GM18517 (cell line): ENCODE measurements at regions not wholly inside any gene's neighbourhood (a gene's known extent, or its start where the extent isn't known, plus 50 kb on each side); places are given as distances from the start of the nearest gene placed in this dataset.

Experiments
- ATAC-seq: cut with Tn5 transposase; IDR thresholded peaks from one replicate; pipeline ENCODE4 v1.9.1; 2021; ENCODE audit warnings: mild to moderate bottlenecking, moderate library complexity; ENCODE audit not compliant: unreplicated experiment

DNA sequence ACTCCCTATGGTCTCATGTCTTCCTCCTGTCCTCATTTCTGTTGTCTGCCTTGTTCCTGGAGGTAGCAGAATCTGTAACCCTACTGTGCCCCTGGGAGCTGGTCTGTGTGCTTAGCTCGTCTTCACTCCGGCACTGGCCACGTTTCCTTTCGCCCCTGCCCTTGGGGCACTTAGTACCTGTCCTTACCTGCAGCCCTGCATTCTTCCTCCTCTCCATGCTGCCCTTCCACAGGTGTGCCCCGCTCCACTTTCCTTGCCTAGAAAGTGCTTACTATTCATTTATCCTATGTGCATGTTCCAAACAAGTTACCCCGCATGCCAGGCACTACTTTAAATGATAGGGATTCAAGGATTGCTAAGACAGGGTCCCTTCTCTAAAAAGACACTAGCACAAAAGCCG lies 199.9 kb upstream of the ZMIZ1 start:
- no peak for ATAC-seq

DNA sequence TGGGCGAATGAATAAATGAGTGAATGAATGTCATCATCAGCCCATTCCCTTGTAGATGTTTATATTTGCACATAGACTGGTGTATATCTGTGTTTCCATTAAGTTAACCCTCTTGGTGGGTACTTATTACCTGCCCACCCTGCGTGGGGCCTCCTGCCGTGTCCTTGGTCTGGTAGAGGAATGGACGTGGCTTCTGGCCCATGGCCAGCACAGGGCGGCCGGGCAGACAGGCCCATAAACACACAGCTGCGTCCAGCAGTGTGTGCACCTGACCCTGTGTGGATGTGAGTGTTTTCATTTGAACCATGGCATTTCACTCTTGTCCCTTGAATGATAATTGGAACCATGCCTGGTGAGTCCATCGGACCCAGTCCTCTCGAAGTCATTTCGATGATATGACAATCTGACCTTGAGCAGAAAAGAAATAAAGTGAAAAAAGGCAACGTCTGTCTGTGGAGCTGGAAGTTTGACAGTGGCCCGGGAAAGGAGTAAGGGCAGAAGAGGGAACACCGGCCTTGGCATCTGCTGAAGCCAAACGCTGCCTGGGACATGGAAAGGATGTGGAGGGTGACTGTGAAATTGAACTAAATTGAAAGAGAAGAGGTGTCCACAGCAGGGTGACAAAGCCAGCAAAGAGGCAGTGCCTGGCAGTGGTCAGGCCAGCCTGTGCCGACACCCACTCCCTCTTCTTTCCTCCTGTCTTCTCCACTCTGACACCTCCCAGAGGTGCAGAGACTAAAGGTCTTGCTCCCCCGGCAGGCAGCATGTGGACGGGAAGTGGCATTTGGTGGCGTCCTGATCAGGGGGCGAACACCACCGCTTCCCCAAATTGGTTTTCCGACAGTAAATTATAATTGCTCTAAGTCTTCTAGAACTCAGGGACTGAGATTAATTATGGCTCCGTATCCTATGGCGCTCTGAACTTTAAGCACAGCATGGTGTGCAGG lies 199.0 kb upstream of the ZMIZ1 start:
- ATAC-seq, result no peak

DNA sequence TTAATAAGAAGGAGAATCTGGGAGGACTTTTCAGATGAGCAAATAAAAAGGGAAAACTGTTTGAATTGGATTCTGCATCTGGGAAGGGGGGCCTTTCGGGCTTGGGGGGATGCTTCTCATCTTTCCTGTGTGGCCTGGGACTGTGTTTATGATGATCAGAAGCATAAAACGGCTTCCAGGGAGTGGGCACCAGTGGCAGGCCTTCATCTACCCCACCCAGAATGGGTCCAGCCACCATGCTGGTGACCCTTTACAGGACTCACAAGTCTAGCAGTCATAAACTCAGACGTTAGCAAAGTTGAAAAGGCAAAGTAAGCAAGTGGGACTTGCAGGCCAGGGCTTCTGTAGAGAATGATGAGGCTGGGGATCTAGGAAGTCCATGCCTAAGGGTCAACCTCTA lies 198.3 kb upstream of the ZMIZ1 start:
- ATAC-seq, result no peak

DNA sequence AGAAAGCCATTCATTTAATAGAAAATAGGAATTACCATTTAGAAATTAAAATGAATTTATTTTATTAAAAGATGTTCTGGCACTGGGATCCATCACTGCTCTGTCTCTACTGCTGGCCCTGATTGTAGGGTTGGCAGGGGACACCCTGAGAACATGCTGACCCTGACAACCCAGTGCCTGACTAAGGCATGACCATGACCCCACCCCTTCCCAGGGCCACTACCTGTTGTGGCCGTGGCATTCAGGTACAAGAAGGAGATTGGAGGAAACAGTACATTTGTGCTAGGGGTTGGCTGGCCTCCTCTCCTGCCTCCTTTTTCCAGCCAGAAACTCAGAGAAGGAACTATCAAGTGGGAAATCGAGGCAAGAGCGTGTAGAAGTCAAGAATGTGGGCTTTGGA lies 197.0 kb upstream of the ZMIZ1 start:
- no peak for ATAC-seq

DNA sequence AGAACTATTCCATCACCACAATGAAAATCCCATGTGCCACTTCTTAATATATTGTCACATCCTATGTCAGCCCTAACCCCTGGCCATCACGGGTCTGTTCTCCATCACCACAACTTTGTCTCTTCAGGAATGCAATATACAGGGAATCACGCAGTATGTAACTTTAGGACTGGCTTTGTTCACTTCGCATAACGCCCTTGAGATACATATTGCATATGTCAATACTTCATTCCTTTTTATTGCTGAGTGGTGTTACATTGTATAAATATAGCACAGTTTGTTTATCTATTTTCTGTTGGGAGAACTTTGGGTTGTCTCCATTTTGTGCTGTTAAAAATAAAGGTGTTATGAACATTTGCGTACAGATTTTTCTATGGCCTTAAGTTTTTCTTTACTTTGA lies 195.4 kb upstream of the ZMIZ1 start:
- no peak for ATAC-seq

DNA sequence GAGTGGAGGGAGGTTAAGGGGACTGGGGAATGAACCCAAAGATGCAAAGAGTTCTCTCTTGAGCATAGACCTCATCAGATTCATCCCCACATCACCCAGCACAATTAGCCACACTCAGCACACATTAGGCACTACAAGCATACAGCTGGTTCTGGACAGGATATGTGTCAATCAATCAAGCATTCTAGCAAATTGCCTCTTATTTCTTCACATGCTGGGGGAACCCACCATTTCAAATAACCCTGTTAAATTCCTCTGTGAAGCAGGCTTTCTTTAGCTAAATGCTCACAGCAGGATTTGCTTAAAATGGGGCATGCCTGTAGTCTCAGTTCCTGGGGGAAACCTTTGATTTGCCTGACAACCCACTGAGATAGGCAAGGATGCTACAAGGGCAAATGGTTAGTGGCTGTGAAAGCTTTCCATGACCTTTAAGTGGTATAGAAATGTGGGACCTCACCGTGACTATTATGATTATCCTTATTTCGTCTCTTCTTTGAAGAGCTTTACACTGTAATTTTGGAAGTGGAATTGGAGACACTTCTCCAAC lies 193.4 kb upstream of the ZMIZ1 start:
- no peak for ATAC-seq

DNA sequence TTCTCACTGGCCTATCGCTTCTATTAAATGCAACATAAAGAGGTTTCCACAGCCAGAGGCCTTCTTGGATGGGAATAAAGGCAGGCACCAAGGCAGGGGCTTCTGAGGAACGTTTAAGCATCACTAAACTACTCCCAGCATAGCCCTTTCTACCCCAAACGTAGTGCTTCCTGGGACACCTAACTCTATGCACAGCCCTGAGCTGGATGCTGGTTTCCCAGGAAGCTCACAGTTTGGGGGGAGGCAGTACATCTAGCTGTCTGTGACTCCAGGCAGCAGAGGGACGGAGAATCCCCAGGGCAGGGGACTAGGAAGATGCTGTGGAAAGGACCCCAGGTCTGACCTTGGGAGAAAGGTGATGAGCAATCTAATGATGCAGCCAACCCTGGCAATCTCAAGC lies 192.8 kb upstream of the ZMIZ1 start:
- ATAC-seq, result no peak

DNA sequence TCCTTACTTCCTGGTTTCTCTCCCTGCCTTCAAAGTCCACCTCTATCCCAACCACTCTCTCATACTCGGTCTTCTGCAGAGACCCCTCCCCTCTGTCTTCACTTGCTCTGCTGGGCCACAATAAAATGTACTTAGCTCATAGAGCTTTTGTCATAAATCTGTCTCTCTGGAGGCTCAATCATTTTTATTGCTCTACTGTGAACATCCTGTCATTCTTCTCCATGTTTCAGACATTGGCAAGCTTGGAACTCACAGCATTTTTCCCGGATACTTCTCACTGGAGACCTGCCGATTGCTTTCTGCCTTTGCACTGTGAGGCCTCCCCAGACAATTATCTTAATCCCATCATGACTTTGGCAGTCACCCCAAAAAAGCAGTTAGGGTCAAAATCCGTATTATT lies 192.3 kb upstream of the ZMIZ1 start:
- ATAC-seq, result no peak

DNA sequence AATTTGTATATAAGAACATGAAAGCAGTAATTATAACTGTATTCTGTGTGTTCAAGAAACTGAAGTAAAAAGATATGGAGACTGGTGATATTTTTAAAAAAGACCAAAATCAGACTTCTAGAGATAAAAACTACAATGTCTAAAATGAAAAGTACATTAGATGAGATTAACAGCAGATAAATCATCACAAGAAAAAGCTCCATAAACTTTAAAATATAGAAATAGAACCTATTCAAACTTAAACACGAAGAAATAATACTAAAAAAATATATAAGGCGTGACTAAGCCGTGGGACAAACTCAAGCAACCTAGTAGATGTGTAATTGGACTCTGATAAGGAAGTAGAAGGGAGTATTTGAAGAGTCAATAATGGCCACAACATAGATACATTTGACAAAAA lies 189.1 kb upstream of the ZMIZ1 start:
- ATAC-seq, result no peak

DNA sequence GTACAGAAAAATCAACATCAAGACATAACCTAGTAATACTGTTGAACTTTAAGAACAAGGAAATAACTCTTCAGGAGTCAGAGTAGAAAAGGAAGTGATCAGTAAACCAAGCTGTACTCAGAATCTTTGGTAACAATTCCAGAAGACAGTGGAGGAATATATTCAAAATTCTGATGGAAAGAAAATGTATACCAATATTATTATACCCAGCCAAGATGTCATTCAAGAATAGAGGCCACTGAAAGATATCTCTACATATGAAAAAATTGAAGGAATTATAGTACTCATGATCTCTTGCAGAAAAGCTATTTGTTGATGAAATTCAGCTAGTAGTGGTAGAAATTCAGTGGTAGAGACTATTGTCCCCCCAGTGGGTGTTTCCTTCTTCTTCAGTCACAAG lies 182.6 kb upstream of the ZMIZ1 start:
- no peak for ATAC-seq

DNA sequence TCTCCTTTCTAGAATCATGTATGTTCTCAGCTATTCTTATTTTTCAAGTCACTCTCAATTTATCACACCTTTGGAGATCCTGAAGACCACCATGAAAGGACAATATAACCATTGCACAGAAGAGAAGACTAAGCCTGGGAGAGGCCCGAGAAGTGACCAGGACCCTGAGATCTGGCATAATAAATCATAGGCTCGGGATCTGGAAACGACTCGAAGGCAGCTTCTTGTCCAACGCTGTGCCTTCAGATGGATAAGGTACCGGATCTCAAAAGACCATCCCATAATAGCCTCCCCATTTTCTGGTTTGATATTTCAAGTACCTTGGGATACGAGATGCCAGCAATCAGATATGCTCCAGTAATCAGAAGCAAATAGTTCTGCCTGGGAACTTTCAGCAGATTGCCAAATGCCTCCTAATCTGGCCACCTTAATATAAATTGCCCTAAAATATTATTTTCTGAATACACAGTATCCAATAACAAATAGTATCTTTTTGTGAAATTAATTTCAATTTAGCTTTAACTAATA lies 179.2 kb upstream of the ZMIZ1 start:
- ATAC-seq, result no peak

DNA sequence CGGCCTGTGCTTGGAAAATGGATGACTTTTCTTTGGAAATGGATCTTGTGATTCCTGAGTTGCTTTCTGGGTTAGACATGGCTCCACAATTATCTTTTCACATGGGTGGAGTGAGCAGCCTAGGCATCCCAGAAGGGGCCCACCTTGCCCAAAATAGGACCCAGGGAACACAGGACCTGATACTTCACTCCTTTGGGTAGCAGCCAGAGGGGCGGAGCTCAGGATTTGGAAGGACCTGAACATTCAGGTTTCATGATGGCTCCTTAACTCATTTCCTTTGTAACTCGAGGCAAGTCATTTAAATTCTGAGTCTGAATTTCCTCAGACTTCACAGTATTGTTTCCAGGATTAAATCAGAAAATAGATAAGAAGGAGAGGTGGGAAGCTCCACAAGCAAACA lies 178.3 kb upstream of the ZMIZ1 start:
- no peak for ATAC-seq

DNA sequence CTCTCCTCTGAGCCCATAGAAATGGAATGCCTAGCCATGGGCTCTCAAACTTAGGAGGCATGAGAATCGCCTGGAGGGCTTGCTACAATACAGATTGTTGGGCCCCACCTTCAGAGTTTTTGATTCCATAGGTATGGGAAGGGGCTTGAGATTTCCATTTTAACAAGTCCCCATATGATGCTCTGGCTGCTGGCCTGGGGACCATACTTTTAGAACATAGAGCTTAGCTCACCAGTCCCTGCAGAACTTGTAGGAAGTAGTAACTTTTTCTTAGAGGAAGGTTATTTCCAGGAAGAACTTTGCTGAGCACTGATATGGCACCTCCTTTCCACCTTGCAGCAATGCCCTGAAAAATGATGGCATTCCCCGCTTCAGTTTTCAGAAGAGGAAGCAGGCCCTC lies 177.0 kb upstream of the ZMIZ1 start:
- no peak for ATAC-seq

DNA sequence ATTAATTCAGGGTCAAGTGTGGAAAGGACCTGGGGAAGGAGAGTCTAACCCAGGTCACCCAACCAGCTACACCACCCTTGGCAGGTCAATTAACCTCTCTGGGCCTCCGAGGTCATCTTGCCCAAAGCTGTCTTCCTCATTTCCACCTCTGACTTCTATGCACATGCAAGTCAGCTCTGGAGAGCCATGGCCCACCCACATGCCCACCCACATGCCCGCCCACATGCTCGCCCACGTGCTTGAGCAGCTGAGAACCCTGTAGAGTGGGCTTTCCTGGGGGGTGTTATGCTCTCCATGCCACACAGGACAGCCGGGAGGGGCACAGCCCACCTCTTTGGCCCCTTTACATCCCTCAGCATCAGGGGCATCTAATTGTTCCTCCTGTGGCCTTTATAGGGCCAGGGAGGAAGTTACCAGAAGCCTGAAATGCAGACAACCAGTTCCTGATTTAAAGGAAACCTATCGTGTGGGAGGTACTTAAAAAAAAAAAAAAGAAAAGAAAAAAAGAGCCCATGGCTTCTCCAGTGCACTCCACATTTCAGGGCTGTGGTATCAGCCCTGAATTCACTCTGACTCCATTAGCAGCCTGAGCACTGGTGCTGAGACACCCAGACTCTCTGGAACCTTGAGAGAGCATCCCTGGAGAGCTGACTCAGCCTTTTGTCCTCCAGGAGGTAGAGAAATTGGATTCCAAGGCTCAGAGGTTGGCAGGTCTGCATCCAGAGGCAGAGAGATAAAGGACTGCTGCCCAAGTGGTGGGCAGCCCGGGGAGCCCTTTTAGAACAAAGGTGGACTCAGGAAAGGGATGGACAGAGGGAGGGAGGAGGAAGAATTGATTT lies 176.2 kb upstream of the ZMIZ1 start:
- ATAC-seq, result no peak

DNA sequence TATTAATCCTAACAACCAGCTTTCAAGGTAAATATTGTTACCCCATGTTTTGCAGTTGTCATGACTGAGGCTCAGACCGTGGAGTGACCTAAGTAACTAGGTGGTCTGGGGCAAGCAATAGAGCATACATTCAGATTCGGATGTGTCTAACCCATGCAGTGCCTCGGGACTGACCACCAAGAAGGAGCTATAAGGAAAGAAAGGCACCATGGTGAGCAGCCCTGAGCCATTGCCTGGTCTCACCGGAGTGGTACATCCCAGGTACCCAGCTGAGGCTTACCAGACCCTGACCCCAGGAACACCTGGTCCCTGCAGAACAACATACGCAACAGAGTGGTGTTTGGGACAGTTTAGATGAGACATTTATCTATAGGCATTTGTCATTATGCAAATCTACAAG lies 175.5 kb upstream of the ZMIZ1 start:
- no peak for ATAC-seq

DNA sequence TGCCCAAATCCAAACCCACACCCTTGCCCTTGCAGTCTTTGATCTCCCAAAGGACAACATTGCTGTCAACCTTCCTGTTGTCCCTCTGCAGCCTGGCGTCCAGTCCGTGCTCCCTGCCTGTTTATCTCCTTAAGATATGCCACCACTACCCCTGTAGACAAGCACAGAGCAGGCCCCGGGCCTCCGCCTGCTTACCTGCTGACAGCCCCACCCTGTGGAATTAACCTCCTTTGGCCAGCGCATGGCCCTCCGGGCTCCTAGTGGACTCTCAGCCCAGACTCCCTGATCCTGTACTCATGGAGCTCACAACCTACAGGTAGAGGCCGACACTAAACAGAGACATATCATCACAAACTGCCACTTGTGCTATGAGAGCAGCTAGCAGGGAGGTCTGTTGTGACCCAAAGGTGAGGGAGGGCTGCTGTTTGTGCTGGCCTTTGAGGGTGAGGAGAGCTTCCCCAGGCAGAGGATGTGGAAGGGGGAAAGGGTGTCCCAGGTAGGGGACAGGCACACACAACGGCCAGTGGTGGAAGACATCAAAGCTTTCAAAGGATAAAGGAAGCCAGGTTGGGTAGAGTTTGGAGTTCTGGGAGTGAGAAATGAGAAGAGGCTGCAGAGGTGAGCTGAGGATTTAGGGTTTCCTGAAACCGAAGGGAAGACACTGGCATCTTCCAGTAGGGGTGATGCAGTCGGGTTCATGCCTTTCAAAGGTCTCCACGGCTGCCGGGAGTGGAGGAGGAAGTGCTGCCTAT lies 174.5 kb upstream of the ZMIZ1 start:
- ATAC-seq, result no peak

DNA sequence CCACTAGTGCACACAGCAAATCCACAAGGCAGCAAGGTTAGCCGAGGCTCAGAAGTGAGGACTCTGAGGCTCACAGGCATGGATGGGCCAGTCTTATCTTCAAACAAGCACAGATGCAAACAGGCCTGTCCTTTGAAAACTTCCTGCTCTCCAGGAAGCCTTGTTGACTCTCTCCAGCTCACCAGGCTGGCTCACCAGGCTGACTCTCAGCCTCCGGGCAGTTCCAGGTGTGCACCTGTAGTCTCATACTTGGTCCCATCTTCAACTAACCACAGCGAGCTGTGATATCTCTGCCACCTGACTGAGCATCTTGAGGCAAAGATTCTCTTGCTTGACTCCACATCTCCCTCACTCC lies 173.9 kb upstream of the ZMIZ1 start:
- no peak for ATAC-seq

DNA sequence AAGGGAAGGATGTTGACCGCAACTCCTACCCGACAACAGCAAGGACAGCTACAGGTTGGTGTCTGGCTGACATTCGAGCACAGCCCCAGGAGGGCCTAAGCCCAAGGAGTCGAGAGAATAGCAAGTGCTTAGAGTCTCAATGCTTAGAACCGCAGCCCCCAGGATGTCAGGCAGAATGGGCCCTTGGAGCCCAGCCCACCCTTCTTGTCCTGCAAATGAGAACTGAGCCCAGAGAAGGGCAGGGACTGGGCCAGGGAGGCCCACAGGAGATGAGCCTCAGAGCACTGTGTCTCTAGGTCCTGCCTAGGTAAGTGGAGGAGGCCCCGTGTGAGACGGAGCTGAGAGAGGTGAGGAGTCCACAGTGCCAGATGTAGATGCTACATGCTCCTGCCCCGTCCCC lies 173.3 kb upstream of the ZMIZ1 start:
- no peak for ATAC-seq

DNA sequence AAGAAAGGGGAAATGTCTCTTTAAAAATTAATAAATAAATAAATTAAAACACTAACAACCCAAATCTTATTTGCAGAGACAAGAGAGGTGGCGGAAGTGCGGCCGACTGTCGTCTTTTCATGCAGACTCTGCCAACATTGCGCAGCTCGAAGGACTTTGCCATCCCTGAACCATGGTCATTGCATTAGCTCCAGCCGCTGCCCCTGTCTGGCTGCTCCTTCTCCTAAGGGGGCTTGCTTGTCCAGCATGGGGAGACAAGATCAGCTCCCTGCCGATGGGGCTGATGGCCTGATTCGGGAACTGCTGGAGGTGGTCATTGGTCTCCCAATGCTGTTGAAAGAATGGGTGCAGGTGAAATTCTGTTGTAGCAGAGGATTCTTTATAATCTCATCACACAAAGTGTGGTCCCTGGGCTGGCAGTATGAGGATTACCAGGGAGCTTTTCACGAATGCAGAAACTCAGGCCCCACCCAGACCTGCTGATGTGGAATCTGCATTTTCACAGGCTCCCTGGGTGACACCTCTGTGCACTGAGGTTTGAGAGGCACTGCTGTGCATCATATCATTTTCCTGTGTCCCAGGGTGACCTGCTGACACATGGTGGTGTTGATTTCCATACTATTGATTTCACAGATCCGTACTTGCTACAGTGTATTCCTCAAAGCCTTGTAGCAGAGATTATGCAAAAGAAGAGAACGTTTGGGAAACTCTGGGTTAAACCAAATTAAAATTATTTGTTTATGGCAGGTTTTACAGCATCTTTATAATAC lies 172.4 kb upstream of the ZMIZ1 start:
- ATAC-seq, result no peak
